GM18868 (cell line): ENCODE measurements at regions not wholly inside any gene's neighbourhood (a gene's known extent, or its start where the extent isn't known, plus 50 kb on each side); places are given as distances from the start of the nearest gene placed in this dataset.
A peak's percentile ranks its signal among the peaks of the same experiment; 100 is the strongest.
"Not testable (repeated sequence)": the region's sequence is repeated elsewhere in the genome, so short reads cannot be mapped to it uniquely, and the experiment has no call there.

Experiments
- ATAC-seq: cut with Tn5 transposase; IDR thresholded peaks from one replicate; pipeline ENCODE4 v1.9.1; 2021; ENCODE audit warnings: mild to moderate bottlenecking, moderate library complexity; ENCODE audit not compliant: unreplicated experiment

- ATAC-seq = no peak
Measured at GRCh38 chr4:155592179-155592937, 74.3 kb upstream of the GUCY1A1 start.

- ATAC-seq = no peak
Measured at GRCh38 chr4:155591738-155592143, 74.9 kb upstream of the GUCY1A1 start.

- no peak for ATAC-seq
Measured at GRCh38 chr4:155590796-155591585, 75.7 kb upstream of the GUCY1A1 start.

GRCh38 chr4:155588437-155588836 is 78.2 kb upstream of the GUCY1A1 start:
- ATAC-seq = no peak

- ATAC-seq = no peak
Measured at GRCh38 chr4:155587766-155588165, 78.9 kb upstream of the GUCY1A1 start.

GRCh38 chr4:155582971-155583437 is 83.6 kb upstream of the GUCY1A1 start:
- ATAC-seq = peak; percentile 72

GRCh38 chr4:155582041-155582440 is 84.6 kb upstream of the GUCY1A1 start:
- no peak for ATAC-seq

GRCh38 chr4:155578726-155579370 is 87.8 kb upstream of the GUCY1A1 start:
- no peak for ATAC-seq

GRCh38 chr4:155578219-155578618 is 88.4 kb upstream of the GUCY1A1 start:
- no peak for ATAC-seq

GRCh38 chr4:155574329-155574728 is 92.3 kb upstream of the GUCY1A1 start:
- ATAC-seq = not testable (repeated sequence)

GRCh38 chr4:155573126-155573525 is 93.5 kb upstream of the GUCY1A1 start:
- ATAC-seq = no peak

- ATAC-seq = no peak
Measured at GRCh38 chr4:155572106-155572703, 94.4 kb upstream of the GUCY1A1 start.

GRCh38 chr4:155571184-155571944 is 95.3 kb upstream of the GUCY1A1 start:
- ATAC-seq = no peak

GRCh38 chr4:155570661-155571060 is 96.0 kb upstream of the GUCY1A1 start:
- ATAC-seq = no peak

- no peak for ATAC-seq
Measured at GRCh38 chr4:155569960-155570515, 96.6 kb upstream of the GUCY1A1 start.

GRCh38 chr4:155569471-155569870 is 97.2 kb upstream of the GUCY1A1 start:
- no peak for ATAC-seq

- no peak for ATAC-seq
Measured at GRCh38 chr4:155568641-155569220, 97.9 kb upstream of the GUCY1A1 start.

GRCh38 chr4:155566354-155566753 is 100.3 kb upstream of the GUCY1A1 start:
- ATAC-seq = no peak

GRCh38 chr4:155565776-155566175 is 100.9 kb upstream of the GUCY1A1 start:
- ATAC-seq = no peak

- no peak for ATAC-seq
Measured at GRCh38 chr4:155565330-155565729, 101.3 kb upstream of the GUCY1A1 start.
